ENCODE measurements at regions not wholly inside any gene's neighbourhood (a gene's known extent, or its start where the extent isn't known, plus 50 kb on each side); places are given as distances from the start of the nearest gene placed in this dataset.

DNA sequence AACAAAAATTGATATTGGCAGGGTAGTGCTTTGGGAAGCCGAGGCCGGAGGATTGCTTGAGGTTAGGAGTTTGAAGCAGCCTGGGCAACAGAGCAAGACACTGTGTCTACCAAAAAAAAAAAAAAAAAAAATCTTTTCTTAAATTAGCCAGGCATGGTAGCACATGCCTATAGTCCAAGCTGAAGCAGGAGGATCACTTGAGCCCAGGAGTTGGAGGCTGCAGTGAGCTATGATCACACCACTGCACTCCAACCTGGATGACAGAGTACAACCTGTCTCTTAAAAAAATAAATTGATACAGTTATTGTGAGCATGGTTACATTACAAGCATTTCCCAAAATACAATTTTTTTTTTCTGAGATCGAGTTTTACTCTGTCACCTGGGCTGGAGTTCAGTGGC is 59.4 kb upstream of the SVIL start:
- Histone ChIP-seq H3K4me3 (no peak overlapping the region), H3K9me3 (replicated peaks in 1 of 3) (no peaks in the 10 kb centered on the region), H3K27ac (no peak overlapping the region), H3K36me3 (replicated peaks in 1 of 2) (no peaks in the 10 kb centered on the region), H3K4me1 (replicated peaks in 1 of 2) (peaks cover 0 to 19% of the 10 kb centered on the region in 2 donors), H3K27me3 (no peaks in the 10 kb centered on the region)
- no peak for TF ChIP-seq POLR2A (IDR thresholded peaks at IDR 0.05)
- TF ChIP-seq, protein P1, sequence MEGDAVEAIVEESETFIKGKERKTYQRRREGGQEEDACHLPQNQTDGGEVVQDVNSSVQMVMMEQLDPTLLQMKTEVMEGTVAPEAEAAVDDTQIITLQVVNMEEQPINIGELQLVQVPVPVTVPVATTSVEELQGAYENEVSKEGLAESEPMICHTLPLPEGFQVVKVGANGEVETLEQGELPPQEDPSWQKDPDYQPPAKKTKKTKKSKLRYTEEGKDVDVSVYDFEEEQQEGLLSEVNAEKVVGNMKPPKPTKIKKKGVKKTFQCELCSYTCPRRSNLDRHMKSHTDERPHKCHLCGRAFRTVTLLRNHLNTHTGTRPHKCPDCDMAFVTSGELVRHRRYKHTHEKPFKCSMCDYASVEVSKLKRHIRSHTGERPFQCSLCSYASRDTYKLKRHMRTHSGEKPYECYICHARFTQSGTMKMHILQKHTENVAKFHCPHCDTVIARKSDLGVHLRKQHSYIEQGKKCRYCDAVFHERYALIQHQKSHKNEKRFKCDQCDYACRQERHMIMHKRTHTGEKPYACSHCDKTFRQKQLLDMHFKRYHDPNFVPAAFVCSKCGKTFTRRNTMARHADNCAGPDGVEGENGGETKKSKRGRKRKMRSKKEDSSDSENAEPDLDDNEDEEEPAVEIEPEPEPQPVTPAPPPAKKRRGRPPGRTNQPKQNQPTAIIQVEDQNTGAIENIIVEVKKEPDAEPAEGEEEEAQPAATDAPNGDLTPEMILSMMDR (IDR thresholded peaks at IDR 0.05): no peak
- intact Hi-C loops (cut with DNase I): no loop called here
- WGBS, 4 donors: 79 to 100% (median 96%) methylated on average over 3 of the region's 3 CpGs
- DNase-seq: no peak

DNA sequence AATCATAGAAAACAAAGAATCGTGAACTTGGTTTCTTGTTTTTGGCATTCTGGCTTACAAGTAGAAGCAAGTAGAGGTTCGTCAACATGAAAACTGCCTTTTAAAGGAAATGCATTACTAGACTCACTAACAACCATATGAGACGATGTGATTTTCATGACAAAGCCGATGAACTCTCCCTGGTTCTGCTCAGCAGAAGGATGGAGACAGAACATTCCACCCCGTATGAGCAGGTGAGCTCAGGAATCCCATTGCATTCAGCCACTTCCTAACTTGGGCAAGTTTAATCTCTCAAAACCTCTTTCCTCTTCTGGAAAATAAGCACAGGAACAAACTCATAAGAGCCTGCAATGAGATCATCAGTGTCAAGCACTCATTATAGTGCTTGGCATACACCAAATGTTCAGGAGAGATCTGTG is 57.4 kb upstream of the SVIL start:
- H3K4me3 ChIP-seq: no peak overlapping the region
- no peak for DNase-seq
- TF ChIP-seq, protein P1 (IDR thresholded peaks at IDR 0.05): no peak
- no peak for TF ChIP-seq POLR2A (IDR thresholded peaks at IDR 0.05)
- peaks cover 0 to 32% of the 10 kb centered on the region in 2 donors for H3K4me1 ChIP-seq (replicated peaks in 1 of 2)
- no peaks in the 10 kb centered on the region for H3K27me3 ChIP-seq
- peak overlapping the region in 2 of 5 donors; percentile 3 to 51 for H3K27ac ChIP-seq
- whole genome bisulfite sequencing, 4 donors: 57 to 59% (median 59%) methylated on average over 5 of the region's 5 CpGs
- no peaks in the 10 kb centered on the region for H3K9me3 ChIP-seq (replicated peaks in 1 of 3)
- intact Hi-C loops (cut with DNase I): no loop called here
- no peaks in the 10 kb centered on the region for H3K36me3 ChIP-seq (replicated peaks in 1 of 2)

DNA sequence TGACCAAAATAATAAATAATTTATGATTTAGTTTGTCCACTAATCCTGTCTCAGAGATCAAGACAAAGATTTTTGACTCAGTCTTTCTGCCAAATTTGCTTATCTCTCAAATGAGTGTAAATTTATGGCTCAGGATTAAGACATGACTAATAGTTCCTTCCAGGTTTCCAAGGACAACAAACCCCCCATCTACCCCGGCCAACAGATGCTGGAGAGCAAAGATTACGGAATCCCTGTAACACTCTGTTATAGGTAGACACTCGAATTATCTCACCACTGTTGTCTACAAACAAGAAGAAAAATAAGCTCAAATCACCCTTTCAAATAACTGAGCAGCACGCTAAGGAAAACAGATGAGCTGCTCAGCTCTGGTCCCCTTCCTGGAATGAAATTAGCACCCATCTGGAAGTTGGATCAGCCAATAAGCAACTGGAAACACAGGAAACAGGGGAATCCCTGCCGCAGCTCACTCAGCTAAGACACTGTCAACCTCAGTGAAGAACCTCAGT is 56.8 kb upstream of the SVIL start:
- intact Hi-C loops (cut with DNase I): no loop called here
- Histone ChIP-seq H3K27ac (peak overlapping the region in 2 of 5 donors; percentile 3 to 51), H3K27me3 (no peaks in the 10 kb centered on the region), H3K36me3 (replicated peaks in 1 of 2) (no peaks in the 10 kb centered on the region), H3K4me1 (replicated peaks in 1 of 2) (peaks cover 0 to 32% of the 10 kb centered on the region in 2 donors), H3K4me3 (no peak overlapping the region), H3K9me3 (replicated peaks in 1 of 3) (no peaks in the 10 kb centered on the region)
- 8 to 23% (median 18%) methylated on average over 5 of the region's 5 CpGs for WGBS, 4 donors
- DNase-seq: peak in 5 of 7 donors; percentile 42 to 80 (median 53)
- no peak for TF ChIP-seq POLR2A (IDR thresholded peaks at IDR 0.05)
- TF ChIP-seq, protein P1 (IDR thresholded peaks at IDR 0.05): no peak

DNA sequence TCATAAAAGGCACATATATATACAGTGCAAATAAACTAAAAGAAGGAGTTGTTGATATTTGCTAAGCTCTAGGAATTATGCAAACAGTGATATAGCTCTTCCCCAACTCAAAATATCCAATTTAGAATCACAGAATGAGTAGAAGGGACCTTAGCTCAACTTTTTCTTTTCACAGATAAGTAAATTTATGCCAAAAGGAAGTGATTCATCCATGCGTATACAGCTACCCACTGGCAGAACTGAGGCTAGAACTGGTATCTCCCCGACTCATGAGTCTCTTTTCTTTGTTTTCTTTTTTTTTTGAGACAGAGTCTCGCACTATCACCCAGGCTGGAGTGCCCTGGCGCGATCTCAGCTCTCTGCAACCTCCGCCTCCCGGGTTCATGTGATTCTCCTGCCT is 54.2 kb upstream of the SVIL start:
- Histone ChIP-seq H3K27ac (no peak overlapping the region), H3K4me3 (no peak overlapping the region), H3K9me3 (replicated peaks in 1 of 3) (no peaks in the 10 kb centered on the region), H3K4me1 (replicated peaks in 1 of 2) (peaks cover 0 to 32% of the 10 kb centered on the region in 2 donors), H3K36me3 (replicated peaks in 1 of 2) (no peaks in the 10 kb centered on the region), H3K27me3 (no peaks in the 10 kb centered on the region)
- TF ChIP-seq, protein P1 (IDR thresholded peaks at IDR 0.05): no peak
- 56 to 62% (median 59%) methylated on average over 7 of the region's 7 CpGs for WGBS, 4 donors
- intact Hi-C loops (cut with DNase I): no loop called here
- DNase-seq: no peak

Data from adrenal gland (tissue), 9 donors.